HepG2 (cell line): ENCODE measurements at regions not wholly inside any gene's neighbourhood (a gene's known extent, or its start where the extent isn't known, plus 50 kb on each side); places are given as distances from the start of the nearest gene placed in this dataset.

Experiments
- ATF1 ChIP-seq: IDR thresholded peaks from 2 replicates; pipeline ENCODE4 v1.6.1; 2016; ENCODE audit warnings: mild to moderate bottlenecking, control low read depth
- HMG20B ChIP-seq: conservative IDR thresholded peaks from 2 replicates; pipeline ENCODE4 v1.6.1; 2016; ENCODE audit warnings: missing genetic modification reagents, missing compliant biosample characterization
- HNRNPK ChIP-seq: fragments of 200-400 bp; formaldehyde crosslinking; IDR thresholded peaks from 2 replicates; pipeline ENCODE4 v1.6.1; 2018; ENCODE audit warnings: low read length, low read depth, moderate library complexity, mild to moderate bottlenecking; ENCODE audit not compliant: poor library complexity, severe bottlenecking
- KAT2B ChIP-seq: fragments of 150-350 bp; IDR thresholded peaks from 2 replicates; pipeline ENCODE4 v1.6.1; 2014; ENCODE audit warnings: low read depth, low read length, borderline replicate concordance
- MAF1 ChIP-seq: sonication (generic); formaldehyde crosslinking; IDR thresholded peaks from 2 replicates; pipeline ENCODE4 v1.5.0; 2020; ENCODE audit warnings: missing genetic modification reagents, borderline replicate concordance
- MAFK ChIP-seq, 2 experiments: IDR thresholded peaks in 1 of 2; conservative IDR thresholded peaks in 1 of 2; 2 replicates each; pipeline ENCODE4 v1.6.1; 2011; ENCODE audit warnings: improper control_type of control experiment in 2 of 2, low read length in 2 of 2
- MED8 ChIP-seq: sonication (generic); formaldehyde crosslinking; IDR thresholded peaks from 2 replicates; pipeline ENCODE4 v1.8.1; 2023; ENCODE audit warnings: mild to moderate bottlenecking, missing genetic modification reagents; ENCODE audit not compliant: insufficient replicate concordance
- PHF5A ChIP-seq: IDR thresholded peaks from one replicate; pipeline ENCODE4 v1.6.1; 2018; ENCODE audit warnings: low read depth, missing genetic modification reagents; ENCODE audit not compliant: unreplicated experiment
- PHF8 ChIP-seq: sonication (generic); formaldehyde crosslinking; IDR thresholded peaks from 2 replicates; pipeline ENCODE4 v1.5.0; 2020; ENCODE audit warnings: missing genetic modification reagents
- ZMYM3 ChIP-seq: sonication (generic); formaldehyde crosslinking; IDR thresholded peaks from 2 replicates; pipeline ENCODE4 v1.5.1; 2020; ENCODE audit warnings: mild to moderate bottlenecking, missing genetic modification reagents
- ZNF207 ChIP-seq: fragments of 450-650 bp; IDR thresholded peaks from 2 replicates; pipeline ENCODE4 v1.6.1; 2016; ENCODE audit warnings: antibody characterized with exemption, borderline replicate concordance
- ZNF3 ChIP-seq: IDR thresholded peaks from 2 replicates; pipeline ENCODE4 v1.7.0; 2017; ENCODE audit warnings: inconsistent platforms
- ZNF33A ChIP-seq: sonication (generic); formaldehyde crosslinking; IDR thresholded peaks from 2 replicates; pipeline ENCODE4 v1.5.1; 2020; ENCODE audit warnings: missing genetic modification reagents, mild to moderate bottlenecking, moderate library complexity, borderline replicate concordance
- ZNF556 ChIP-seq: sonication (generic); formaldehyde crosslinking; IDR thresholded peaks from 2 replicates; pipeline ENCODE4 v1.4.0; 2020; ENCODE audit warnings: mild to moderate bottlenecking, missing genetic modification reagents, borderline replicate concordance
- TF ChIP-seq, protein P1 (sequence below): sonication (generic); formaldehyde crosslinking; IDR thresholded peaks from 2 replicates; pipeline ENCODE4 v1.4.0; 2020; ENCODE audit warnings: mild to moderate bottlenecking, low read depth, missing genetic modification reagents
- TF ChIP-seq, protein P2 (sequence below): sonication (generic); formaldehyde crosslinking; conservative IDR thresholded peaks from 2 replicates; pipeline ENCODE4 v1.4.0; 2020; ENCODE audit warnings: mild to moderate bottlenecking, missing genetic modification reagents, moderate library complexity
- TF ChIP-seq, protein P3 (sequence below): IDR thresholded peaks from 2 replicates; pipeline ENCODE4 v1.6.1; 2016; ENCODE audit warnings: missing compliant biosample characterization, missing genetic modification reagents, borderline replicate concordance
- TF ChIP-seq, protein P4 (sequence below): sonication (generic); formaldehyde crosslinking; IDR thresholded peaks from 2 replicates; pipeline ENCODE4 v1.4.0; 2020; ENCODE audit warnings: mild to moderate bottlenecking, missing genetic modification reagents, borderline replicate concordance

DNA sequence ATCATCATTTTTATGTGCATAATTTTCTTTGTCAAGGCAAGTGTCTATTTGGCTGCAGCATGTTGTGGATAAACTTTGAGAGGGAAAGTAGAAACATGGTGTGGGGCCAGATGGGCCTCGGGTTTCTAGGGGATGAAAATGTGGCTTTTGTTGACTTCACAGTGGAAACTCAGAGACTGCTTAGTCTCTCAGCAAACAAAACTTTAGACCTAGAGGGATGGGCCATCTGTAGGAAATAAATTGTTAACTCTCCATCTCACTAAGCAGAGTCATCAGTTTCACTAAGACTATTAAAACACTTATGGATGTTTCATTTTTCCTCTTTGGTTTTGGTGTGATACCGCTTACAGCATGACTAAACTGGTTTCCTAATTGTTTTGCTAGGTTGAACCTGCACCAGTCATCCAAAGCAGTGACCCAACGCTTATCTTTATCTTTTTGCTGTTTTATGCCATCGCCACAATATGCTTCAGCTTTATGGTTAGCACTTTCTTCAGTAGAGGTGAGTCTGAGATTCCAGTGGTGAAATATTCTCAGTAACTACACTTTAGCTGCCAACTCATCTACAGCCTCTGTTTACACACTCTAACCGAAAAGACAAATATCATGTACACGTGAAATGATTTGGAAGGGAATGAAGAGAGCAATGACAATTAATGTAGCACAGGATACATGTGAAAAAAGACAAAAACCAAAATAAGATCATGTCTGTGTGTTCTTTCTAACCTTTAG, 60.6 kb upstream of the CRYM start (continued):
- TF ChIP-seq ATF1 (CRISPR knock-in tag) (no peak), ZNF556 (no peak), HMG20B (no peak), MAF1 (CRISPR knock-in tag) (no peak), HNRNPK (no peak), ZNF207 (no peak), PHF5A (CRISPR knock-in tag) (peak; percentile 34), ZNF33A (CRISPR knock-in tag) (no peak), MAFK (conservative IDR thresholded peaks at IDR 0.05 in 1 of 2, IDR thresholded peaks at IDR 0.05 in 1 of 2; ENCODE audit: low read length in 2 of 2) (peak; percentile 58 to 72), ZMYM3 (no peak), MED8 (CRISPR knock-in tag) (no peak), PHF8 (no peak), KAT2B (no peak), ZNF3 (CRISPR knock-in tag) (no peak)
- TF ChIP-seq, protein P1, sequence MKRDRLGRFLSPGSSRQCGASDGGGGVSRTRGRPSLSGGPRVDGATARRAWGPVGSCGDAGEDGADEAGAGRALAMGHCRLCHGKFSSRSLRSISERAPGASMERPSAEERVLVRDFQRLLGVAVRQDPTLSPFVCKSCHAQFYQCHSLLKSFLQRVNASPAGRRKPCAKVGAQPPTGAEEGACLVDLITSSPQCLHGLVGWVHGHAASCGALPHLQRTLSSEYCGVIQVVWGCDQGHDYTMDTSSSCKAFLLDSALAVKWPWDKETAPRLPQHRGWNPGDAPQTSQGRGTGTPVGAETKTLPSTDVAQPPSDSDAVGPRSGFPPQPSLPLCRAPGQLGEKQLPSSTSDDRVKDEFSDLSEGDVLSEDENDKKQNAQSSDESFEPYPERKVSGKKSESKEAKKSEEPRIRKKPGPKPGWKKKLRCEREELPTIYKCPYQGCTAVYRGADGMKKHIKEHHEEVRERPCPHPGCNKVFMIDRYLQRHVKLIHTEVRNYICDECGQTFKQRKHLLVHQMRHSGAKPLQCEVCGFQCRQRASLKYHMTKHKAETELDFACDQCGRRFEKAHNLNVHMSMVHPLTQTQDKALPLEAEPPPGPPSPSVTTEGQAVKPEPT (CRISPR knock-in tag): no peak
- TF ChIP-seq, protein P2, sequence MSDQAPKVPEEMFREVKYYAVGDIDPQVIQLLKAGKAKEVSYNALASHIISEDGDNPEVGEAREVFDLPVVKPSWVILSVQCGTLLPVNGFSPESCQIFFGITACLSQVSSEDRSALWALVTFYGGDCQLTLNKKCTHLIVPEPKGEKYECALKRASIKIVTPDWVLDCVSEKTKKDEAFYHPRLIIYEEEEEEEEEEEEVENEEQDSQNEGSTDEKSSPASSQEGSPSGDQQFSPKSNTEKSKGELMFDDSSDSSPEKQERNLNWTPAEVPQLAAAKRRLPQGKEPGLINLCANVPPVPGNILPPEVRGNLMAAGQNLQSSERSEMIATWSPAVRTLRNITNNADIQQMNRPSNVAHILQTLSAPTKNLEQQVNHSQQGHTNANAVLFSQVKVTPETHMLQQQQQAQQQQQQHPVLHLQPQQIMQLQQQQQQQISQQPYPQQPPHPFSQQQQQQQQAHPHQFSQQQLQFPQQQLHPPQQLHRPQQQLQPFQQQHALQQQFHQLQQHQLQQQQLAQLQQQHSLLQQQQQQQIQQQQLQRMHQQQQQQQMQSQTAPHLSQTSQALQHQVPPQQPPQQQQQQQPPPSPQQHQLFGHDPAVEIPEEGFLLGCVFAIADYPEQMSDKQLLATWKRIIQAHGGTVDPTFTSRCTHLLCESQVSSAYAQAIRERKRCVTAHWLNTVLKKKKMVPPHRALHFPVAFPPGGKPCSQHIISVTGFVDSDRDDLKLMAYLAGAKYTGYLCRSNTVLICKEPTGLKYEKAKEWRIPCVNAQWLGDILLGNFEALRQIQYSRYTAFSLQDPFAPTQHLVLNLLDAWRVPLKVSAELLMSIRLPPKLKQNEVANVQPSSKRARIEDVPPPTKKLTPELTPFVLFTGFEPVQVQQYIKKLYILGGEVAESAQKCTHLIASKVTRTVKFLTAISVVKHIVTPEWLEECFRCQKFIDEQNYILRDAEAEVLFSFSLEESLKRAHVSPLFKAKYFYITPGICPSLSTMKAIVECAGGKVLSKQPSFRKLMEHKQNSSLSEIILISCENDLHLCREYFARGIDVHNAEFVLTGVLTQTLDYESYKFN (CRISPR knock-in tag): peak; percentile 93
- TF ChIP-seq, protein P3, sequence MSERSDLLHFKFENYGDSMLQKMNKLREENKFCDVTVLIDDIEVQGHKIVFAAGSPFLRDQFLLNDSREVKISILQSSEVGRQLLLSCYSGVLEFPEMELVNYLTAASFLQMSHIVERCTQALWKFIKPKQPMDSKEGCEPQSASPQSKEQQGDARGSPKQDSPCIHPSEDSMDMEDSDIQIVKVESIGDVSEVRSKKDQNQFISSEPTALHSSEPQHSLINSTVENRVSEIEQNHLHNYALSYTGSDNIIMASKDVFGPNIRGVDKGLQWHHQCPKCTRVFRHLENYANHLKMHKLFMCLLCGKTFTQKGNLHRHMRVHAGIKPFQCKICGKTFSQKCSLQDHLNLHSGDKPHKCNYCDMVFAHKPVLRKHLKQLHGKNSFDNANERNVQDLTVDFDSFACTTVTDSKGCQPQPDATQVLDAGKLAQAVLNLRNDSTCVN (CRISPR knock-in tag): no peak
- TF ChIP-seq, protein P4, sequence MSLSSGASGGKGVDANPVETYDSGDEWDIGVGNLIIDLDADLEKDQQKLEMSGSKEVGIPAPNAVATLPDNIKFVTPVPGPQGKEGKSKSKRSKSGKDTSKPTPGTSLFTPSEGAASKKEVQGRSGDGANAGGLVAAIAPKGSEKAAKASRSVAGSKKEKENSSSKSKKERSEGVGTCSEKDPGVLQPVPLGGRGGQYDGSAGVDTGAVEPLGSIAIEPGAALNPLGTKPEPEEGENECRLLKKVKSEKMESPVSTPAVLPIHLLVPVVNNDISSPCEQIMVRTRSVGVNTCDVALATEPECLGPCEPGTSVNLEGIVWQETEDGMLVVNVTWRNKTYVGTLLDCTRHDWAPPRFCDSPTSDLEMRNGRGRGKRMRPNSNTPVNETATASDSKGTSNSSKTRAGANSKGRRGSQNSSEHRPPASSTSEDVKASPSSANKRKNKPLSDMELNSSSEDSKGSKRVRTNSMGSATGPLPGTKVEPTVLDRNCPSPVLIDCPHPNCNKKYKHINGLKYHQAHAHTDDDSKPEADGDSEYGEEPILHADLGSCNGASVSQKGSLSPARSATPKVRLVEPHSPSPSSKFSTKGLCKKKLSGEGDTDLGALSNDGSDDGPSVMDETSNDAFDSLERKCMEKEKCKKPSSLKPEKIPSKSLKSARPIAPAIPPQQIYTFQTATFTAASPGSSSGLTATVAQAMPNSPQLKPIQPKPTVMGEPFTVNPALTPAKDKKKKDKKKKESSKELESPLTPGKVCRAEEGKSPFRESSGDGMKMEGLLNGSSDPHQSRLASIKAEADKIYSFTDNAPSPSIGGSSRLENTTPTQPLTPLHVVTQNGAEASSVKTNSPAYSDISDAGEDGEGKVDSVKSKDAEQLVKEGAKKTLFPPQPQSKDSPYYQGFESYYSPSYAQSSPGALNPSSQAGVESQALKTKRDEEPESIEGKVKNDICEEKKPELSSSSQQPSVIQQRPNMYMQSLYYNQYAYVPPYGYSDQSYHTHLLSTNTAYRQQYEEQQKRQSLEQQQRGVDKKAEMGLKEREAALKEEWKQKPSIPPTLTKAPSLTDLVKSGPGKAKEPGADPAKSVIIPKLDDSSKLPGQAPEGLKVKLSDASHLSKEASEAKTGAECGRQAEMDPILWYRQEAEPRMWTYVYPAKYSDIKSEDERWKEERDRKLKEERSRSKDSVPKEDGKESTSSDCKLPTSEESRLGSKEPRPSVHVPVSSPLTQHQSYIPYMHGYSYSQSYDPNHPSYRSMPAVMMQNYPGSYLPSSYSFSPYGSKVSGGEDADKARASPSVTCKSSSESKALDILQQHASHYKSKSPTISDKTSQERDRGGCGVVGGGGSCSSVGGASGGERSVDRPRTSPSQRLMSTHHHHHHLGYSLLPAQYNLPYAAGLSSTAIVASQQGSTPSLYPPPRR: peak; percentile 27; the same call in 1 of the 2 replicates
